GM19239 (cell line): ENCODE measurements at regions not wholly inside any gene's neighbourhood (a gene's known extent, or its start where the extent isn't known, plus 50 kb on each side); places are given as distances from the start of the nearest gene placed in this dataset.
A peak's percentile ranks its signal among the peaks of the same experiment; 100 is the strongest.

ENCODE experiments used
- DNase-seq: peaks from one replicate; pipeline ENCODE4 v3.0.0; 2011; ENCODE audit warnings: low spot score; ENCODE audit not compliant: insufficient read length
- FAIRE-seq: peaks from 2 replicates; lab custom pipeline; 2011; peaks lifted over from hg19 to GRCh38; lab: Jason Lieb, UNC

- FAIRE-seq = no peak
- DNase-seq = no peak
These were observed 65.0 kb downstream of the NOL4 start for GRCh38 chr18:34159691-34160185.

DNA sequence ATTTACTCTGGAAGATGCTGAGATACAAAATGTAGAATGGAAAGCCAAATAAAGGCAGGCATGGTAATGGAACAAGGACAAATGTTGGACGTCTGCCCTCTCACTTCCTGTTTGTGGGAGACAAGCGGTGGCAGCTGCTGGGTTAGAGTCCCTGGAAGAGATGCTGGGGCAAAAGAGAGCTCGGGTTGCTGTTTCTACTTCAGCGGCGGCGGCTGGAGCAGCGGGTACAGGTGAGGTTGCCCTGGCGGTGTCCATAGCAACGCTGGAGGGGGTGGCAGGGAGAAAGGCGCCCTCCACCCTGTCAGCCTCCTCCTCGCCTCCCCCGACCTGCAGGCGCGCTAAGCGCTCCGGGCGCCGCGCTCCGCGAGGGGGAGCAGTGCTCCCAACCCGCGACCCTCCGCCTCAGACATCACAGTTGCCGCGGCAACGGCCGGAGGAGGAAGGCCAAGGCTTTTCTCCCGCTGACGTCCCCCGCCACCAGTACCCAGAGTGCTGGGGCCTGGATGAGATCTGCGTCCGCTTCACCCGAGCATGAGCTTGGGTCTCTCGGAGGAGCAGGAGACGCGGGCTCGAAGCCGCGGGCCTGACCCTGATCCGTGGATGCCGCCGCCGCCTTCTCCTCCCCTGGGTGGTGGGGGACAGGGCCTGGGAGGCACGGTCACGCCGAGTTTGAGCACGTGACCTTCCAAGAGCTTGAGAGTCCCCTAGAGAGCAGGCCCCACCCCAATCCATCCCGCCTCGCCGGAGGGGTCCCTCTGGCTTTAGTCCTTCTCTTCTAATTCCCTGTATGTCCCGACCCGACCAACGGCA, 65.6 kb downstream of the NOL4 start:
- FAIRE-seq = no peak
- no peak for DNase-seq

- DNase-seq = no peak
- FAIRE-seq = peak; percentile 65
These were observed 71.0 kb downstream of the NOL4 start for GRCh38 chr18:34153711-34154110.

DNA sequence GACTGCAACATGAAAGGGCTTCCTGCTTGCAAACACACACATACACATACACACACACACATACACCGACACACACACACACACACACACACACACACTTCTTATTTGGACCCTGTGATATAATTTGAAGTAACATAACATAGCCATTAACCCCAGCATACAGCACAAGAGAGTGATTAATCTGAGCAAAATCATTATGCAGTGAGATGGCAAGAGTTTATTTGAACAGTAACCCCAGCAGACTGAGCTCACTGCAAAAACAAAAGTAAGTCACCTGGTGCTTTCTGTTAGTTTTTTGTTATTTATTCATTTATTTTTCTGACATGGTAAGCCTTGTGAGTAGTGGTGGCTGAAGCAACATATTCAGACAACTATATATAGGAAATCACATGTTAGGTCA, 93.7 kb downstream of the NOL4 start:
- FAIRE-seq (no peak), DNase-seq (no peak)

DNA sequence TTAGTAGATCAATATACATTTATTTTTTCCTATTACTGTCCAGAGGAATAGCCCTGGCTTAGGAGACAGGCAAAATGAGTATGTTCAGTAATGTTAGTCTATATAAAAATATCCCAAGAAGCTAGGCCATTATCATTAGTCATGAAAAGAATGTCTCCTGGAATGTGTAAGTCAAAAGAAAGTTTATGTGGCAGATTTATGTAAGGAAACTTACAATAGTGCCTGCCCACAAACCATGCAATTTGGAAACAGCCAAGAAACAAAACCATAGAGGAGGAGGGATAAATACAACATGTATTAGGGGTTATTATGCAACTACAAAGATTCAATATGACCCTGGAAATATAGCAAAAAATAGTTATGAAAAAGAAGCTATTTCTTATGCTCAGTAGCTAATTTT, 96.3 kb downstream of the NOL4 start:
- DNase-seq (no peak), FAIRE-seq (no peak)

- DNase-seq (no peak), FAIRE-seq (no peak)
These were observed 98.6 kb downstream of the NOL4 start for GRCh38 chr18:34126121-34126520.

- FAIRE-seq (peak; percentile 4), DNase-seq (peak; percentile 2)
These were observed 101.9 kb downstream of the NOL4 start for GRCh38 chr18:34122724-34123334.

DNA sequence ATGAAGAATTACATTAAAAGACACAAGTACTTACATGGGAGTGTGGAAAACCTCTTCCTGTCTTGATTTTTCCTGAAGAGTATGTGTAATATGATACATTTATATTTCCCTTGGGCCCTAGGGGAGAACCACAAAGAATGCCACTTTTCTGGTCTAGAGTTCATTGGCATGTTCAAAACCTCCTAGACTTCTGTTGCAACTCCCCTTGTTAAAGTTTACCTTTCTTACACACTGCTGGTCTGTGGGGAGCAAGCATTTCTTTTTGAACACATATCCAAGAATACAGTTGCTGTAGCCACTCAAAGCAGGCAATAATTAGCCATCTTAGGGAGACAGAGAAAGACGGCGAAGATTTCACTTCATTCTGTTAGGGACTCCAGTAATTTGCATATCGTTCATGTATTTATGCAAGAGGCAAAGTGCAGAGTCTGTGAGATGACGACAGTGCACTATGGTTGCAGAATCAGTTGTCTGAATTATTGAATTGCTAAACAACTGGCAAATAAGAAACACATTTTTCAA, 103.5 kb downstream of the NOL4 start:
- no peak for FAIRE-seq
- no peak for DNase-seq

DNA sequence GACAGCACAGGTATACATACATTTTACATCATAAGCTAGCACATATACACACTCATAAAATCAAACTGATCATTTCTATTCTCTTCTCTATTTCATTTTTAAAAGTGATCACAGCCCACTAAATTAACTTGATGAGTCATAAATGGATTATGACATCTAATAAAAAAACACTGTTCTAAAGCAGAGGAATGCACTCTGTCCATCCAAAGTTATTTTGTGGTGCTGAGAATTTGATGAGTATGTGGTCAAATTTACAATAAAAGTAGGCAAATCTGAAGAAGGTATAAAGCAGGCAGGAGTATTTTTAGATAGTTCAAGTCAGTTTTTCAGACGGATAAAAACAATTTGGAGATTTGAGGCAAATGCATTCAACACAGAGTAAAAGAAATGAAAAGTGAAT, 104.4 kb downstream of the NOL4 start:
- no peak for FAIRE-seq
- DNase-seq = no peak

- DNase-seq = no peak
- FAIRE-seq = no peak
These were observed 107.4 kb downstream of the NOL4 start for GRCh38 chr18:34117319-34117718.

- FAIRE-seq (no peak), DNase-seq (no peak)
These were observed 109.2 kb downstream of the NOL4 start for GRCh38 chr18:34115409-34116081.

- no peak for DNase-seq
These were observed 109.7 kb downstream of the NOL4 start for GRCh38 chr18:34114996-34115395.

DNA sequence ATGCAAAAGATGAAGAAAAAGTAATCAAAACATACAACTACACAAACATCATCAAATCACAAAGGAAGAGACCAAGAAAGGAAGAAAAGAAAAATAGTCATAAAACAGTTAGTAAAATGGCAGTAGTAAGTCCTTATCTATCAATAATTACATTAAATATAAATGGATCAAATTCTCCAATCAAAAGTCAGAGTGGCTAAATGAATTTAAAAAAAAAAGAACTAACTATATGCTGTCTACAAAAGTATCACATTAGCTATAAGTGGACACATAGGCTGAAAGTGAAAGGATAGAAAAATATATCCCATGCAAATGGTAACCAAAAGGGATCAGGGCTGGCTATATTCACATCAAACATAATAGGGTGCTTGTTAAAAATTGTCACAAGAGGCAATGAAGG, 116.5 kb downstream of the NOL4 start:
- DNase-seq (no peak), FAIRE-seq (no peak)

More at GRCh38 chr18:34114996-34115395, 109.7 kb downstream of the NOL4 start:
- FAIRE-seq = no peak

- DNase-seq (no peak), FAIRE-seq (no peak)
These were observed 126.6 kb downstream of the NOL4 start for GRCh38 chr18:34098109-34098508.

DNA sequence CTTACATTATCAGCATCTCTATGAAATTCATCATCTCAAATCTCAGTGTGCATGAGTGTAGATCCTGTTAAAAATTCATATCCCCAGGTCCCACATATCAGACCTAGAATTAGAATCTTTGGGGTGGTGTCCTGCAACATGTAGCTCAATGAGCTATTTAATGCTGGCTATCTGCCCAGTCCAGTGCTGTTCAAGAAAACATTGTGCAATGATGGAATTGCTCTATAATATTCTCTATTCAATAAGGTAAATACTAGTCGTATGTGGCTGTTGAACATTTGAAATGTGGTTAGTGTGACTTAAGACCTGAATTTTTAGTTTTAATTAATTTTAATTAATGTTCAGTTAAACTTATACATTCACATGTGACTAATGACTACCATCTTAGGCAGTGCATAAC, 127.4 kb downstream of the NOL4 start:
- no peak for DNase-seq
- FAIRE-seq = no peak

DNA sequence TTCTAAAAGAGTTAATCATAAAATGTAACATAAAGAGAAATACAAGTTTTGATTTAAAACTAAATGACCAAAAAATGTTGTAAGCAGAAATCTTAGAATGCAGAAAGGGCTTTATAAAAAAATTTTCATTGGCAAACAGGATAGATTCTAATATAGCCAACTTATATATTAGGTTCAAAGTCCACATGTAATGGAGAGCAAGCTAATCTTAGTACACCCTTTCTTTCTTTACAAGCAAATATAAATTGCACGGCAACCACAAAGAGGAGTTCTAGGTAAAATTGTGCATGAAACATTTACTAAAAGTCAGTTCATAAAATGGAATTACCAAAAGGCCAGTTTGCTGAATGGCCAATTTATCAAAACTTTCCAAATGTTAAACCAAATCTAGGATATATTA, 130.6 kb downstream of the NOL4 start:
- no peak for DNase-seq
- FAIRE-seq = no peak

GRCh38 chr18:34092796-34093195, 131.9 kb downstream of the NOL4 start:
- FAIRE-seq (no peak), DNase-seq (no peak)

DNA sequence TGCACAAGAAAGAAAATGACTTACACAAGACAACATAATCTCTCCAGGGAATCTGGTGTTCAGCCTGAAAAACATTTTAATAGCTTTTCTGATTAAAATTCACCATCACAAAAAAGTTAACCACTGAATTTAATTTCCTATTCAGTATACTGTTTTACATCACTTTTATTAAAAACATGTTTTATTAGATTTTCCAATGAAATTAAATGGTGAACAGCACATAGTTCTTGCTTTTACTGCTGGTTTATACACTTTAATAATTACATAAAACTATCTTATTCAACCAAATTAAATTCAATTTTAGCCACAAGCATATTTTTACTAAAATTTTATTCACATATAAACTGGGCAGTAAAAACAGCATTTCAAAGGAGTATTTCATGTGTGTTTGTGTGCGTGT, 138.3 kb downstream of the NOL4 start:
- DNase-seq = no peak
- FAIRE-seq = no peak

DNA sequence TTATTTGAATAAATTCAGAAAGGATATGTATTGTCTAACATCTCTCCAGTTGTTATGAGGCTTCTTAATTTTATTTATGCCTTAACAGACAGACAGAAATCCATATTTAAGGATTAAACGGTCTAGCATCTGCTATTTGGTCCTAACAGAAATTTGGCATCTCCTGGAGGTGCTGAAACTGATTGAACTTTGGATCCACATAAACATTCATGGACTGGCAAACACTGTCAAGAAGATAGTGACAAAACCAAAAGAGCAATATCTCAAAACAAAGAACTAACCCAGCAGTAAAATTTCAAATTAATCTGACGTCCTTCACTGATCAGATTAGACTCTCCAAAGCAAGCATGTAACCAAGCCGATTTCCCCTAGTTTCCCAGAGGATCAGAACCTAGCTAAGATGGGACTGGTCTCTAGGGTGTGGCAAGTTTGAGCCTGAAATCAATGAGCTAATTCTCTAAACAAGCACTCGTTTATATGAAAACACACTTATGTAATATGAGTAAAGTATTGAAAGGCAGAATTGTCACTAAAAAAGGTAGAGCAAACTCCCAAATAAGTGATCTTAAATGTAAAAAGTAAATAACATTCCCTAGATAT, 139.5 kb downstream of the NOL4 start:
- DNase-seq (no peak), FAIRE-seq (no peak)

DNA sequence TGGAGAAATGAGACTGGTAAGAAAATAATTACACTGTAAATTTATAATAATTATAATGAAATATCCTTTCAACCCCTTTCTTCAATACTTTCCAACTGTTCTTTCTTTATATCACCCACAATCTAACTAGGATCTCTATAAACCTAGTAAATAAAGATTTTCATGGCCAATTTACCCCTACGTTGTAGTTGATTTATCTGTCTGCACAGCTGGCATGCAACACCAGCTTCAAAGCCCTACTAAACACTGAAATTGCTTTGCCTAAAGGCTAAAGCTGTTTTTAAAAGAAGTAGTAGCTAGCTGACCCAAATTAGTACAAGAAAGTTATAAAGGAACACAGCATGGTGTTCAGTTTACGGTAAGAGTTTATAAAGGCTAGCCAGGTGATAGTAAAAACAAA, 140.1 kb downstream of the NOL4 start:
- DNase-seq = no peak

More for the DNA sequence above, 140.1 kb downstream of the NOL4 start:
- no peak for FAIRE-seq
